GM13976 (cell line): ENCODE measurements at regions not wholly inside any gene's neighbourhood (a gene's known extent, or its start where the extent isn't known, plus 50 kb on each side); places are given as distances from the start of the nearest gene placed in this dataset.

ENCODE experiments used
- DNase-seq: peaks from one replicate; pipeline ENCODE4 v3.0.0; 2012; ENCODE audit warnings: low spot score
- in situ Hi-C: fragments of 300-500 bp; cut with MboI; formaldehyde crosslinking; loops from one replicate; pipeline ENCODE4 v1.12.0; 2022; ENCODE audit warnings: low sequenced_read_pairs, mixed read lengths, inconsistent platforms; ENCODE audit not compliant: unreplicated experiment
- TF ChIP-seq, protein P1 (sequence below): IDR thresholded peaks from 2 replicates; pipeline ENCODE4 v1.5.1; 2012; ENCODE audit warnings: borderline replicate concordance, mild to moderate bottlenecking; ENCODE audit not compliant: insufficient read depth; ENCODE audit errors: extremely low read depth, missing control alignments, control extremely low read depth

DNA sequence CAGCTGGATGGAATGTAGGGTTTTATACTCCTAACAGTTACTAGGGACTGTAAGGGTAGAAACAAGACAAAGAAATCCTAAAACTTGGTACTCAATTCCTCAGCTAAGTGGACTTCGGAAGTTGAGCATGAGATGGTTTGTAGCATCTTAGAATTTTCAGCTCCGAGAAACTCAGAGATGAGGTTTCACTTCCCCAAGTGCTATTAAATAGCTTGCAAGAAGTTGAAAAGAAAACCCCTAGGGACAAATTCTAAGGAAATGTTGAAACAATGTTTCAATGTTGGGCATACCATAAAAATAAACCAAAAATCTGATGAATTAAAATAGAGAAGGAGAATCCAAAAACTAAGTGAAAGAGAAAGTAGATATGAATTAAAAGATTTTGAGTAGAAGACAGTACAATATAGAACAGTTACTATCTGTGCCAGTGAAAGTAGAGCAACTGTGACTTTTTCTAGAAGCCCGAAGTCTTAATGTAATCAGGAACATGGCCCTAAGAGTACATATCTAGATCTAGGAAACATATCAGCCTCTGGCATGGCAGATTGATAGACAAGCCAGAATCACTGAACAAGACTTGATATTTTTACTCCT is 308.6 kb upstream of the RGMB start:
- DNase-seq = no peak
- TF ChIP-seq, protein P1, sequence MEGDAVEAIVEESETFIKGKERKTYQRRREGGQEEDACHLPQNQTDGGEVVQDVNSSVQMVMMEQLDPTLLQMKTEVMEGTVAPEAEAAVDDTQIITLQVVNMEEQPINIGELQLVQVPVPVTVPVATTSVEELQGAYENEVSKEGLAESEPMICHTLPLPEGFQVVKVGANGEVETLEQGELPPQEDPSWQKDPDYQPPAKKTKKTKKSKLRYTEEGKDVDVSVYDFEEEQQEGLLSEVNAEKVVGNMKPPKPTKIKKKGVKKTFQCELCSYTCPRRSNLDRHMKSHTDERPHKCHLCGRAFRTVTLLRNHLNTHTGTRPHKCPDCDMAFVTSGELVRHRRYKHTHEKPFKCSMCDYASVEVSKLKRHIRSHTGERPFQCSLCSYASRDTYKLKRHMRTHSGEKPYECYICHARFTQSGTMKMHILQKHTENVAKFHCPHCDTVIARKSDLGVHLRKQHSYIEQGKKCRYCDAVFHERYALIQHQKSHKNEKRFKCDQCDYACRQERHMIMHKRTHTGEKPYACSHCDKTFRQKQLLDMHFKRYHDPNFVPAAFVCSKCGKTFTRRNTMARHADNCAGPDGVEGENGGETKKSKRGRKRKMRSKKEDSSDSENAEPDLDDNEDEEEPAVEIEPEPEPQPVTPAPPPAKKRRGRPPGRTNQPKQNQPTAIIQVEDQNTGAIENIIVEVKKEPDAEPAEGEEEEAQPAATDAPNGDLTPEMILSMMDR = no peak
- in situ Hi-C loops = no loop called here

DNA sequence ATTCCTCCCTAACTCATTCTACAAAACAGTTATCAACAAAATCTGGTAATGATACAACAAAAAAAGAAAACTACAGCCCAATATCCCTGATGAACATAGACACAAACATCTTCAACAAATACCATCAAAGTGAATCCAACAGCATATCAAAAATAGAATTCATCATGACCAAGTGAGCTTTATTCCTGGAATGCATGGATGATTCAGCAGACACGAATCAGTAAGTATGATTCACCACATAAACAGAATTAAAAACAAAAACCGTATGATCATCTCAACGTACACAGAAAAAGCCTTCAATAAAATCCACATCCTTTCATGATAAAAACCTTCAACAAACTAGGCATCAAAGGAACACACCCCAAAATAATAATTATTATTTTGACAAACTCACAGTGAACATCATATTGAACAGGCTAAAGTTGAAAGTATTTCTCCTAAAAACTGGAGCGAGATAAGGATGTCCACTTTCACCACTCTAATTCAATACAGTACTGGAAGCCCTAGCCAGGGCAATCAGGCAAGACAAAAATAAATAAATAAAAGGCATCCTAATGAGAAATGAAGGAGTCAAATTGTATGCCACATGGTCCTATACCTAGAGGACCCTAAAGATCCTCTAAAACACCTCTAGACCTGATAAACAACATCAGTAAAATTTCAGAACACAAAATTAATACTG is 305.1 kb upstream of the RGMB start:
- no peak for DNase-seq
- in situ Hi-C loops = no loop called here
- TF ChIP-seq, protein P1 = no peak

DNA sequence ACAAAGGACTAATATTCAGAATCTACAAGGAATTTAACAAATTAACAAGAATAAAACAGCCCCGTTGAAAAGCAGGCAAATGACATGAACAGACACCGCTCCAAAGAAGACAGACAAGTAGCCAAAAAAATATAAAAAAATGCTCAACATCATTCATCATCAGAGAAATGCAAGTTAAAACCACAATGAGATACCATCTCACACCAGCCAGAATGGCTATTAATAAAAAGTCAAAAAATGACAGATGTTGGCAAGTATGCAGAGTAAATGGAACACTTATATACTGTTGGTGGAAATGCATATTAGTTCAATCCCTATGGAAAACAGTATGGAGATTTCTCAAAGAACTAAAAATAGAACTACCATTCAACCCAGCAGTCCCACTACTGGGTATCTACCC is 302.7 kb upstream of the RGMB start:
- TF ChIP-seq, protein P1 = no peak
- no peak for DNase-seq
- in situ Hi-C loops = no loop called here

DNA sequence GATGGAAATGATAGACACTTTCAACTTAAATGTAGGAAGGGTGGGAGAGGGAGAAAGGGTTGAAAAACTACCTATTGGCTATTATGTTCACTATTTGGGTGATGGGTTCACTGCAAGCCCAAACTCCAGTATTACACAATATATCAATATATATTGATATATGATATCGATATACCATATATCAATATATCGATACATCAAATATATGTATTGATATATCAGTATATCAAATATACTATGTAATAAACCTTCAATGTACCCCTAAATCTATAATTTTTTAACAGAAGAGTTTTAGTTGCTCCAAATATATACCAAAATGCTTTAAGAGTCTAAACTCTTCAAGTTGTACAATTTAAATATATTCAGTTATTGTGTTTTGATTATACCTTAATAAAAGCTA is 302.0 kb upstream of the RGMB start:
- TF ChIP-seq, protein P1 = no peak
- in situ Hi-C loops = no loop called here
- no peak for DNase-seq

DNA sequence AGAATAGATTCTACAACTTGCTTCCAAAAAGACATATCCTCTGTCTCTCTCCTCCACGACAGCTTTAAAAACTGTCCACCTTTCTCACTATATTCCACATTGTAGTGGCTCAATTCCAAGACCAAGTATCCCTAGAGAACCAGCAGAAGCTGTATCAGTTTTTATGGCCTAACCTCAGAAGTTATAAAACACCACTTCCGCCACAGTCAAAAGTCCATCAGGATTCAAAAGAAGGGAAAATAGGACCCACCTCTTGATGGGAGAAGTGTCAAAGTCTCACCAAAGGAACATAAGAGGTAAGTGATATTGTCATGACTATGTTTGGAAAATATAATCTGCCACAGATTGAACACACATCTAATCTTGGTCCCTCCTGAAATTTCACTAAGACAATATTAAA is 299.2 kb upstream of the RGMB start:
- DNase-seq = no peak
- TF ChIP-seq, protein P1 = no peak
- in situ Hi-C loops = no loop called here

DNA sequence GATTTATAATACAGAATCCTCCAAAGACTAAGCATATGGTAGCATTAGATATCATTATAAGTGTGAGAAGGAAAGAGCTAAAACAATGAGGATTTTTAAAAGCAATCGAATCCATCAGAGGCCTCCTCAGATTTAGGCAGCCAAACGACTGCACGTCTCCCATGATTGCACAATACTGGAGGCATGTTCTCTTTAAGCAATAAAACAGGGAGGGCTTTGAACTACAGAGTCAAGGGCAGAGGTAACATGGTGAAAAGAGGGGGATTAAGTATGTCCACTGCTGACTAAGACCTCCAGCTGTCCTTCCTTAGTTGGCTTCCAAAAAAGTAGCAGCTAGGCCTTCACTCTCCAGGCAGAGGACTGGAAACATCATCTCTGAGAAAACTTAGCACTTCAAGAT is 298.7 kb upstream of the RGMB start:
- in situ Hi-C loops = no loop called here
- TF ChIP-seq, protein P1 = no peak
- DNase-seq = no peak
